Endothelial cell (in vitro differentiated cells): ENCODE measurements at regions not wholly inside any gene's neighbourhood (a gene's known extent, or its start where the extent isn't known, plus 50 kb on each side); places are given as distances from the start of the nearest gene placed in this dataset.
A peak's percentile ranks its signal among the peaks of the same experiment; 100 is the strongest.

ENCODE experiments used
- DNase-seq: peaks from one replicate; pipeline ENCODE4 v3.0.0; 2021; ENCODE audit warnings: low spot score
- H3K27ac Mint-ChIP-seq: one replicate; pipeline ENCODE4 v1.8.0; 2021; ENCODE audit warnings: mixed read lengths, inconsistent platforms; ENCODE audit not compliant: unreplicated experiment
- H3K27me3 Mint-ChIP-seq: one replicate; pipeline ENCODE4 v1.8.0; 2021; ENCODE audit warnings: mild to moderate bottlenecking, moderate library complexity, mixed read lengths, inconsistent platforms; ENCODE audit not compliant: unreplicated experiment
- H3K36me3 Mint-ChIP-seq: one replicate; pipeline ENCODE4 v1.8.0; 2021; ENCODE audit warnings: mild to moderate bottlenecking, low read depth, mixed read lengths, inconsistent platforms; ENCODE audit not compliant: unreplicated experiment
- H3K4me1 Mint-ChIP-seq: one replicate; pipeline ENCODE4 v1.8.0; 2021; ENCODE audit warnings: mild to moderate bottlenecking, mixed read lengths, inconsistent platforms; ENCODE audit not compliant: unreplicated experiment
- H3K4me3 Mint-ChIP-seq: one replicate; pipeline ENCODE4 v1.8.0; 2021; ENCODE audit warnings: mild to moderate bottlenecking, mixed read lengths, inconsistent platforms; ENCODE audit not compliant: unreplicated experiment
- H3K9me3 Mint-ChIP-seq: one replicate; pipeline ENCODE4 v1.8.0; 2021; ENCODE audit warnings: mixed read lengths, inconsistent platforms; ENCODE audit not compliant: unreplicated experiment
- TF ChIP-seq, protein P1 (sequence below): fragments of 200-600 bp; sonication (generic); IDR thresholded peaks from one replicate; pipeline ENCODE4 v1.5.0; 2021; ENCODE audit warnings: antibody characterized with exemption; ENCODE audit not compliant: unreplicated experiment

DNA sequence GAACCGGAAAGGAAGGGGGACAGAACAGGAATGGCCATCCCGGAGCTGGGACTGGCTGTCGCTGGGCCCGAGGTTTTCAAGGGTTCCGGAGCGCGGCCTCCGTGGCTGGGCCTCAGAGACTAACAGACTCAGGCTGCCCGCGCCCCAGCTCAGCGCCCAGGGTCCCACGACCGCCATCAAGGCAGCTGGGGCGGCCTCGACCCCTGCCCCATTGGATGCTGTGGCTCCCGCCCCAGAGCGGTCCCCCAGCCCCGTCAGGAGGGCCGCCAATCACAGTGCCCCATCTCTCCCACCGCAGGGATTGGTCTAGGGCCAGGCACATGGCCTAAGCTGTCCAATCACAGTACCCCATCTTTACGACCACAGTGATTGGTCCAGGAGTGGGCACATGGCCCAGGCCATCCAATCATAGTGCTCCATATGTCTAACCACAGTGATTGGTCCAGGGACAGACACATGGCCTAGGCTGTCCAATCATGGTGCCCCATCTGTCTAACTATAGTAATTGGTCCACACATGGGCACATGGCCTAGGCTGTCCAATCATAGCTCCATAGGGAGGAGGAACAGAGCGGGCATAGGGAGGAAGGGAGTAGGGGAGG, 105.3 kb upstream of the NKX1-1 start:
- DNase-seq: no peak
- TF ChIP-seq, protein P1, sequence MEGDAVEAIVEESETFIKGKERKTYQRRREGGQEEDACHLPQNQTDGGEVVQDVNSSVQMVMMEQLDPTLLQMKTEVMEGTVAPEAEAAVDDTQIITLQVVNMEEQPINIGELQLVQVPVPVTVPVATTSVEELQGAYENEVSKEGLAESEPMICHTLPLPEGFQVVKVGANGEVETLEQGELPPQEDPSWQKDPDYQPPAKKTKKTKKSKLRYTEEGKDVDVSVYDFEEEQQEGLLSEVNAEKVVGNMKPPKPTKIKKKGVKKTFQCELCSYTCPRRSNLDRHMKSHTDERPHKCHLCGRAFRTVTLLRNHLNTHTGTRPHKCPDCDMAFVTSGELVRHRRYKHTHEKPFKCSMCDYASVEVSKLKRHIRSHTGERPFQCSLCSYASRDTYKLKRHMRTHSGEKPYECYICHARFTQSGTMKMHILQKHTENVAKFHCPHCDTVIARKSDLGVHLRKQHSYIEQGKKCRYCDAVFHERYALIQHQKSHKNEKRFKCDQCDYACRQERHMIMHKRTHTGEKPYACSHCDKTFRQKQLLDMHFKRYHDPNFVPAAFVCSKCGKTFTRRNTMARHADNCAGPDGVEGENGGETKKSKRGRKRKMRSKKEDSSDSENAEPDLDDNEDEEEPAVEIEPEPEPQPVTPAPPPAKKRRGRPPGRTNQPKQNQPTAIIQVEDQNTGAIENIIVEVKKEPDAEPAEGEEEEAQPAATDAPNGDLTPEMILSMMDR: no peak
- H3K4me3 Mint-ChIP-seq: peak overlapping the region; percentile 56
- H3K27me3 Mint-ChIP-seq: no peaks in the 10 kb centered on the region
- H3K27ac Mint-ChIP-seq: no peak overlapping the region
- no peaks in the 10 kb centered on the region for H3K4me1 Mint-ChIP-seq
- no peaks in the 10 kb centered on the region for H3K9me3 Mint-ChIP-seq
- H3K36me3 Mint-ChIP-seq: no peaks in the 10 kb centered on the region

DNA sequence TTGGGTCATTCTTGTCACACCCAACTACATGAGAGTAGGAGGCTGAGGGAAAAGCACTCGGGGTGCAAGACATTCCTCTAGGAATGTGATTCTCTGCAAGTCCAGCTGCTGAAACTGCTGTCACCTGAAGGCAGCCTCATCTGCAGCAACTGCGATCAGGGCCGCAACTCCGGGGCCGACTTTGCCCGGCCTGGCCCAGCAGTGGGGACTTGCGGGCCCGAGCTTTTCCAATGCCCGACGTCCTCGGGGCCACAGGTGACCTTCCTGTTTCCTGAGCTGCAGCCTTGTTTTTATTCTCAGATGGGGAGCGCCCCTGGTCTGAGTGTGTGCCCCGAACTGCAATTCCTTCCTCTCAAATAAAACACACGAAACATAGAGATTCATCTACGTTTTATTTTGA, 104.7 kb upstream of the NKX1-1 start:
- no peak for DNase-seq
- H3K4me3 Mint-ChIP-seq: no peak overlapping the region

DNA sequence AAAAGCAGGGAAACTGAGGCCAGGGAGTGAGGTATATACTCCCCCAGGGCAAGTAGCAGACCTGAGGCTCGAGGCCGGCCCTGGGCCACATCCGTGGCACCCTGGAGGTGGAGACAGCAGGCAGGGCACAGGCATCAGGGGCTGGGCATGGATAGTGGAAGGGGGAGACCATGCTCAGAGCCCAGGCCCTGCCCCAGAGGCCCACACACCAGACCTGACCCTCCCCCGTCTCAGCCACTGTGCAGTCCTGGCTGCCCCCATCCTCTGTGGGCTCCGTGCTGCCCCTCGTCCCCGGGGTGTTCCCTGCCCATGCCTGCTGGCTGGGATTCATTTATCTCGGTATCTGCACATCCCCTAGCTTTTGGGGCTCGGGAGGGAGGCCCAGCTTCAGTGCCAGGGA, 103.1 kb upstream of the NKX1-1 start:
- Mint-ChIP-seq H3K4me1 (no peaks in the 10 kb centered on the region), H3K4me3 (no peak overlapping the region), H3K27ac (no peak overlapping the region), H3K36me3 (no peaks in the 10 kb centered on the region), H3K9me3 (no peaks in the 10 kb centered on the region), H3K27me3 (no peaks in the 10 kb centered on the region)
- TF ChIP-seq, protein P1: no peak
- DNase-seq: no peak

More for the DNA sequence above, 104.7 kb upstream of the NKX1-1 start:
- no peaks in the 10 kb centered on the region for H3K4me1 Mint-ChIP-seq
- no peaks in the 10 kb centered on the region for H3K36me3 Mint-ChIP-seq
- no peaks in the 10 kb centered on the region for H3K9me3 Mint-ChIP-seq
- no peaks in the 10 kb centered on the region for H3K27me3 Mint-ChIP-seq
- no peak overlapping the region for H3K27ac Mint-ChIP-seq
- TF ChIP-seq, protein P1: no peak

DNA sequence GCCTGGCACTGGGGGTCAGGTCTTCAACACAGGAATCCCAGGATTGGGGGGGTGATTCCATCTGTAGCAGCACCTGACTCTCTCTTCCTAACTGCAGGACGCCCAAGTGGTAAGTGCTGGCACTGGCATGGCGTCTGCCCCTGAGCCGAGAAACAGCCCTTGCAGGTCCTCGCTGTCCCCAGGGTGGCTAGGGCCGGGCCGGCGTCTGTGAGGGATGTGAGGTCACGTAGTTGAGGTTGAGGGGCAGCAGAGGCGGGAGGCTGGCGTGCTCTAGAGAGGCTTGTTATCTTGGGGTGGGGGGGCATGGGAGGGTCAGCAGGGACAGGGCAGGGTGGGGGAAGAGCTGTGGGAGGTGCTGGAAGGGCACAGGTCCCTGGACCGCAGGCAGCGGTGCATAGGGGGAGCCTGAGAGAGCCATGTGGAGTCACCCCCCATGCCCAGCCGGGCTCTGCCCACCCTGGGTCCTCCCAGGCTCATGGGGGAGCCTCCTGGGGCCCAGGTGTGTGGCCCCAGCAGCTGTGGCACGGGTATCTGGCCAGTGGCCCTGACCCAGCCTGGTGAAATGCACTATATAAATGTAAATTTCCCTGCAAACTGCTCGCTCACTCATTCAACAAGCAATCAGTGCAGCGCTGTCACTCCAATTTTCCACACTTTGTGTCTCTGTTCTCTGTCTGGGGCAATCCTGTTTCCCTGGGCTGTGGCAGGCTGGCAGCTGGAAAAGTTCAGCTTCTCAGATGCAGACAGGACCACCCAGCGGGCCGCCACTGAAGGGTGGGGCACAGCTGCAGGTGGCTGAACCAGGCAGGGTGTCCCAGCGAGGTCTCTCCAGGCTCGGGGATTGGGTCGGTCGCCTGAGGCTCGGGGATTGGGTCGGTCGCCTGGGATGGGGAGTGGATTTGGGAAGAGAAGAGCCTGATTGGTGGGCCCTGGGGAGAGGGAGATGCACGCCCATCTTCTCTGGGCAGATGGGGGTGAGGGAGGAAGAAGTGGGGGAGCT, 102.2 kb upstream of the NKX1-1 start:
- no peaks in the 10 kb centered on the region for H3K9me3 Mint-ChIP-seq
- DNase-seq: no peak
- H3K4me3 Mint-ChIP-seq: no peak overlapping the region
- no peaks in the 10 kb centered on the region for H3K4me1 Mint-ChIP-seq
- TF ChIP-seq, protein P1: no peak
- H3K27ac Mint-ChIP-seq: no peak overlapping the region
- H3K36me3 Mint-ChIP-seq: no peaks in the 10 kb centered on the region
- H3K27me3 Mint-ChIP-seq: no peaks in the 10 kb centered on the region
